ENCODE measurements at regions not wholly inside any gene's neighbourhood (a gene's known extent, or its start where the extent isn't known, plus 50 kb on each side); places are given as distances from the start of the nearest gene placed in this dataset.

- TF ChIP-seq PCBP1 (IDR thresholded peaks at IDR 0.05; ENCODE audit: borderline replicate concordance, low read depth, low read length) (no peak), AFF4 (CRISPR knock-in tag; IDR thresholded peaks at IDR 0.05) (no peak), CC2D1A (CRISPR knock-in tag; IDR thresholded peaks at IDR 0.05) (no peak)
These were observed 88.2 kb upstream of the GRIK1 start for GRCh38 chr21:30027986-30028385.
